ENCODE measurements at regions not wholly inside any gene's neighbourhood (a gene's known extent, or its start where the extent isn't known, plus 50 kb on each side); places are given as distances from the start of the nearest gene placed in this dataset.

GRCh38 chr13:89255844-89256406 lies 1584.8 kb downstream of the SLITRK5 start:
- DNase-seq, result no peak

GRCh38 chr13:89267734-89268133 lies 1596.6 kb downstream of the SLITRK5 start:
- DNase-seq, result no peak

- no peak for DNase-seq
Observed at GRCh38 chr13:89269737-89270136, 1598.6 kb downstream of the SLITRK5 start.

GRCh38 chr13:89270736-89271135 lies 1599.6 kb downstream of the SLITRK5 start:
- DNase-seq, result no peak

GRCh38 chr13:89279374-89279773 lies 1608.2 kb downstream of the SLITRK5 start:
- DNase-seq, result no peak

GRCh38 chr13:89281331-89281730 lies 1610.2 kb downstream of the SLITRK5 start:
- no peak for DNase-seq

GRCh38 chr13:89282241-89282640 lies 1611.1 kb downstream of the SLITRK5 start:
- no peak for DNase-seq

- no peak for DNase-seq
Observed at GRCh38 chr13:89287381-89287780, 1616.2 kb downstream of the SLITRK5 start.

GRCh38 chr13:89294115-89294867 lies 1623.1 kb downstream of the SLITRK5 start:
- DNase-seq, result no peak

GRCh38 chr13:89307278-89307677 lies 1636.1 kb downstream of the SLITRK5 start:
- no peak for DNase-seq

- no peak for DNase-seq
Observed at GRCh38 chr13:89310943-89311672, 1639.9 kb downstream of the SLITRK5 start.

GRCh38 chr13:89315287-89315686 lies 1644.1 kb downstream of the SLITRK5 start:
- DNase-seq, result no peak

GRCh38 chr13:89322466-89322865 lies 1651.3 kb downstream of the SLITRK5 start:
- DNase-seq, result no peak

- no peak for DNase-seq
Observed at GRCh38 chr13:89324582-89324981, 1653.4 kb downstream of the SLITRK5 start.

- no peak for DNase-seq
Observed at GRCh38 chr13:89343165-89343564, 1672.0 kb downstream of the SLITRK5 start.

- DNase-seq, result no peak
Observed at GRCh38 chr13:89352384-89352783, 1681.2 kb downstream of the SLITRK5 start.

GRCh38 chr13:89361909-89362308 lies 1690.7 kb downstream of the SLITRK5 start:
- no peak for DNase-seq

GRCh38 chr13:89363144-89363543 lies 1692.0 kb downstream of the SLITRK5 start:
- no peak for DNase-seq

- DNase-seq, result no peak
Observed at GRCh38 chr13:89372193-89372592, 1701.0 kb downstream of the SLITRK5 start.

GRCh38 chr13:89375839-89376238 lies 1704.7 kb downstream of the SLITRK5 start:
- DNase-seq, result no peak

- no peak for DNase-seq
Observed at GRCh38 chr13:89380101-89380500, 1708.9 kb downstream of the SLITRK5 start.

GRCh38 chr13:89382981-89383380 lies 1711.8 kb downstream of the SLITRK5 start:
- no peak for DNase-seq

GRCh38 chr13:89383891-89384290 lies 1712.7 kb downstream of the SLITRK5 start:
- no peak for DNase-seq

- no peak for DNase-seq
Observed at GRCh38 chr13:89393758-89394304, 1722.7 kb downstream of the SLITRK5 start.

All from NCI-H1694 treated with DMSO at 0.1 percent for 48 hours (cell line).